Astrocyte (in vitro differentiated cells and primary cell): ENCODE measurements at regions not wholly inside any gene's neighbourhood (a gene's known extent, or its start where the extent isn't known, plus 50 kb on each side); places are given as distances from the start of the nearest gene placed in this dataset.

Source experiments
- DNase-seq: peaks from one replicate; pipeline ENCODE4 v3.0.0-alpha.2; 2010; ENCODE audit warnings: low read depth
- FAIRE-seq: peaks from 2 replicates; lab custom pipeline; 2011; peaks lifted over from hg19 to GRCh38; lab: Jason Lieb, UNC
- H2AFZ ChIP-seq: 2 replicates; pipeline ENCODE4 v1.6.0; 2012; ENCODE audit warnings: low read depth, low read length, inconsistent platforms
- H3K27ac ChIP-seq: 2 replicates; pipeline ENCODE4 v1.5.1; 2011; ENCODE audit warnings: low read depth, low read length, inconsistent platforms
- H3K27me3 ChIP-seq: 2 replicates; pipeline ENCODE4 v1.6.0; 2011; ENCODE audit warnings: low read length, inconsistent platforms; ENCODE audit not compliant: insufficient read depth
- H3K36me3 ChIP-seq: 2 replicates; pipeline ENCODE4 v1.5.1; 2011; ENCODE audit warnings: low read length, inconsistent platforms; ENCODE audit not compliant: insufficient read depth
- H3K4me1 ChIP-seq: 2 replicates; pipeline ENCODE4 v1.5.1; 2011; ENCODE audit warnings: low read length, inconsistent platforms; ENCODE audit not compliant: insufficient read depth
- H3K4me2 ChIP-seq: 2 replicates; pipeline ENCODE4 v1.6.0; 2012; ENCODE audit warnings: low read length, inconsistent platforms
- H3K4me3 ChIP-seq: 2 replicates; pipeline ENCODE4 v1.5.1; 2011; ENCODE audit warnings: low read depth, mild to moderate bottlenecking, low read length, inconsistent platforms; ENCODE audit not compliant: insufficient read depth
- H3K79me2 ChIP-seq: 2 replicates; pipeline ENCODE4 v1.6.0; 2012; ENCODE audit warnings: mild to moderate bottlenecking, low read length, inconsistent platforms; ENCODE audit not compliant: insufficient read depth
- H3K9ac ChIP-seq: 2 replicates; pipeline ENCODE4 v1.6.0; 2012; ENCODE audit warnings: mild to moderate bottlenecking, low read length, inconsistent platforms
- H3K9me3 ChIP-seq: 2 replicates; pipeline ENCODE4 v1.5.1; 2012; ENCODE audit warnings: low read depth, mild to moderate bottlenecking, low read length, inconsistent platforms; ENCODE audit not compliant: insufficient read depth
- H4K20me1 ChIP-seq: 2 replicates; pipeline ENCODE4 v1.6.0; 2012; ENCODE audit warnings: low read length, inconsistent platforms; ENCODE audit not compliant: insufficient read depth
- H3K27ac Mint-ChIP-seq: one replicate; pipeline ENCODE4 v1.8.0; 2021; ENCODE audit warnings: mild to moderate bottlenecking, mixed read lengths; ENCODE audit not compliant: unreplicated experiment
- H3K27me3 Mint-ChIP-seq: one replicate; pipeline ENCODE4 v1.8.0; 2021; ENCODE audit warnings: low read depth, mixed read lengths; ENCODE audit not compliant: unreplicated experiment
- H3K36me3 Mint-ChIP-seq: one replicate; pipeline ENCODE4 v1.8.0; 2021; ENCODE audit warnings: low read depth, mixed read lengths; ENCODE audit not compliant: unreplicated experiment
- H3K4me1 Mint-ChIP-seq: one replicate; pipeline ENCODE4 v1.8.0; 2021; ENCODE audit warnings: low read depth, mixed read lengths; ENCODE audit not compliant: unreplicated experiment
- H3K4me3 Mint-ChIP-seq: one replicate; pipeline ENCODE4 v1.8.0; 2021; ENCODE audit warnings: mild to moderate bottlenecking, moderate library complexity, mixed read lengths; ENCODE audit not compliant: unreplicated experiment
- H3K9me3 Mint-ChIP-seq: one replicate; pipeline ENCODE4 v1.8.0; 2021; ENCODE audit warnings: mild to moderate bottlenecking, mixed read lengths; ENCODE audit not compliant: unreplicated experiment
- CTCF ChIP-seq: IDR thresholded peaks from 2 replicates; pipeline ENCODE4 v1.5.1; 2011; ENCODE audit warnings: low read depth, mild to moderate bottlenecking, inconsistent platforms, low read length, moderate library complexity; ENCODE audit not compliant: insufficient read depth
- EZH2 ChIP-seq: IDR thresholded peaks from 2 replicates; pipeline ENCODE4 v1.6.1; 2012; ENCODE audit warnings: mild to moderate bottlenecking, low read length, inconsistent platforms; ENCODE audit not compliant: insufficient read depth

GRCh38 chr14:36438883-36439282 lies 81.1 kb downstream of the NKX2-1 start:
- Histone ChIP-seq H3K4me3 (no peak overlapping the region), H3K36me3 (no peaks in the 10 kb centered on the region), H3K9ac (no peak overlapping the region), H3K4me1 (no peaks in the 10 kb centered on the region), H2AFZ (no peak overlapping the region), H3K4me2 (no peak overlapping the region), H3K9me3 (no peaks in the 10 kb centered on the region), H3K79me2 (no peaks in the 10 kb centered on the region), H3K27me3 (peaks cover 2% of the 10 kb centered on the region), H3K27ac (no peak overlapping the region), H4K20me1 (no peaks in the 10 kb centered on the region)
- no peaks in the 10 kb centered on the region for H3K4me1 Mint-ChIP-seq
- no peaks in the 10 kb centered on the region for H3K36me3 Mint-ChIP-seq
- peaks cover 14% of the 10 kb centered on the region for H3K27me3 Mint-ChIP-seq
- no peak overlapping the region for H3K4me3 Mint-ChIP-seq
- H3K9me3 Mint-ChIP-seq: no peaks in the 10 kb centered on the region
- no peak overlapping the region for H3K27ac Mint-ChIP-seq
- TF ChIP-seq CTCF: no peak
- no peak for TF ChIP-seq EZH2
- FAIRE-seq (no peak), DNase-seq (no peak)

- DNase-seq: no peak
- H2AFZ ChIP-seq: no peak overlapping the region
- Mint-ChIP-seq H3K27ac (no peak overlapping the region), H3K27me3 (peaks cover 2% of the 10 kb centered on the region), H3K4me3 (no peak overlapping the region), H3K36me3 (no peaks in the 10 kb centered on the region), H3K9me3 (no peaks in the 10 kb centered on the region), H3K4me1 (no peaks in the 10 kb centered on the region)
- no peak overlapping the region for H3K27ac ChIP-seq
- FAIRE-seq: no peak
- H3K4me3 ChIP-seq: no peak overlapping the region
- no peaks in the 10 kb centered on the region for H3K79me2 ChIP-seq
- no peak overlapping the region for H3K4me2 ChIP-seq
- no peaks in the 10 kb centered on the region for H3K27me3 ChIP-seq
- H3K9ac ChIP-seq: no peak overlapping the region
- H3K36me3 ChIP-seq: no peaks in the 10 kb centered on the region
- no peaks in the 10 kb centered on the region for H3K4me1 ChIP-seq
- TF ChIP-seq CTCF (no peak), EZH2 (no peak)
- no peaks in the 10 kb centered on the region for H3K9me3 ChIP-seq
- H4K20me1 ChIP-seq: no peaks in the 10 kb centered on the region
Measured at GRCh38 chr14:36430662-36431084, 89.4 kb downstream of the NKX2-1 start.

- no peaks in the 10 kb centered on the region for H3K36me3 ChIP-seq
- no peak overlapping the region for H2AFZ ChIP-seq
- no peaks in the 10 kb centered on the region for H3K4me1 ChIP-seq
- Mint-ChIP-seq H3K36me3 (no peaks in the 10 kb centered on the region), H3K27me3 (peaks cover 2% of the 10 kb centered on the region), H3K4me1 (no peaks in the 10 kb centered on the region), H3K4me3 (no peak overlapping the region), H3K9me3 (no peaks in the 10 kb centered on the region), H3K27ac (no peak overlapping the region)
- no peaks in the 10 kb centered on the region for H3K79me2 ChIP-seq
- no peaks in the 10 kb centered on the region for H4K20me1 ChIP-seq
- no peaks in the 10 kb centered on the region for H3K27me3 ChIP-seq
- TF ChIP-seq EZH2 (no peak), CTCF (no peak)
- no peak overlapping the region for H3K9ac ChIP-seq
- no peak overlapping the region for H3K27ac ChIP-seq
- DNase-seq: no peak
- H3K4me3 ChIP-seq: no peak overlapping the region
- FAIRE-seq: no peak
- H3K4me2 ChIP-seq: no peak overlapping the region
- H3K9me3 ChIP-seq: no peaks in the 10 kb centered on the region
Measured at GRCh38 chr14:36430169-36430568, 89.9 kb downstream of the NKX2-1 start.
